Medulla oblongata (tissue), 1 donor: ENCODE measurements at regions not wholly inside any gene's neighbourhood (a gene's known extent, or its start where the extent isn't known, plus 50 kb on each side); places are given as distances from the start of the nearest gene placed in this dataset.

Experiments used
- DNase-seq: peaks from one replicate; pipeline ENCODE4 v3.0.0-alpha.2; 2015; ENCODE audit errors: extremely low spot score

DNA sequence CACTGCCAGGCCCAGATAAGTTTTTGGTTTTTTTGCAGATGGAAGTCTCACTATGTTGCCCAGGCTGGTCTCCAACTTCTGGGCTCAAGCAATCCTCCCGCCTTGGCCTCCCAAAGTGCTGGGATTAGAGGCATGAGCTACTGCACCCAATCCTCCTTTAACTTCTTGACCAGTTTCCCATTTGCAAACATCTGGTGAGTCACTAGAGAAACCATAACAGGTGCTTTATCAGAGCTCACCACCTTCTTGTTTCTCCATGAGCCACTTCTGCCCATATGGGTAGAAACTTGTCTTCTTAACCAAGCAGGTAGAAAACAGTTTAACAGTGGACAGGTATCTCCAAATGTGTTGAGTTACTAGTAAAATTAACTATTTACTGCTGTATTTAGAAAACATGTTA lies 128.4 kb upstream of the AP1S2 start:
- no peak for DNase-seq

DNA sequence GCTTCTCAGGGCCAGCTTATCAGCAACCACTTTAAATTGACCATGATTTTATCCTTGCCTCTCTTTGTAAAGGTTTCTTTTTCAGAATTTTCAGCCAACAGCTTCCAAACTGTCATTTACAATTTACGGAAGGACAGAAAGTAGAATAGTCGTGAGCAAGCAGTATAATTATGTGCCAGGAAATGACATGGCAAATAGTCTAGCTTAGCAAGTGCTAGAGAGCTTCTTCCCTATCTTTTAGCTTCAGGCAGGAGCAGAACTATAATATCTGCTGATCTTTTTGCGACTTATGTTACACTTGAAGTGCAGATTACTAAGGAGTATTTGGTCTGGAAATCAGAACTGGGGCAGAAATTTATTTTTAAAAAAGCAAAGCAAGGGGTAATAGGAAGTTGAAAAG lies 123.0 kb upstream of the AP1S2 start:
- DNase-seq, result no peak

DNA sequence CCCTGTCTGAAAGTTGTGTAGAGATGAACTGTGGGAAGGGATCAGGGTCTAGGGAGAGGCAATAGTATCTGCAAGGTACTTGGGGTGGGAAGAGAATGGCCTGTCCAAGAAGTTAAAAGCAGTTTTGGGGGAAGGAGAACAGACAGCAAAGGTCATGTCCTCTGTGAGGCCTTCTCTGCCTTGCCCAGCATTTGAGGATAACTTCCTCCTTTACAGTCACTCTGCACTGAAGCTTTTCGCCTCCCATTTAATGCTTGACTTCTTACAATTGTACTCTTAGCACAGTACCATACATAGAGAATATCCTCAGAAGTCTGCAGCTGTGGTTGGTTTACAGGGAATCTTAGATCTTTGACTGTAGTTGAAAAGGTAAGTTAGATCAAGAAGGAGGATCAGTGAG lies 121.8 kb upstream of the AP1S2 start:
- no peak for DNase-seq

DNA sequence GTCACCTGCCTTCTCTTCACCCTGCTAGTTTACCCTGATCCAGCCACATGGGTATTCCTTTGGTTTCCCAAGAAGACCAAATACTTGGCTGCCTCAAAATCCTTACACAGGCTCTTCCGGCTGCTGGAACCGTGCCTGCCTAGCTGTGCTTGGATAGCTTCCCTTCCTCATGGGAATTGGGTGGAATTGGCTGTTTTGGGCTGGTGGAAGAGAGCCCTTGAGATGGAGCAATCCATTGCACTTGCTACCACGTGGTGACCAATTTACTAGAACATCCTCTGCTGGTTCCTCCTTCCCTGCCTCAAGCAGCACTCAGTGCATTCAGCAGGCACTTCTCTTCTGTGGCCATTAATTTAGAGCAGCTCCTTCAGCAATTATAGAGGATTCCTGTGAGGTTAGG lies 119.3 kb upstream of the AP1S2 start:
- no peak for DNase-seq

DNA sequence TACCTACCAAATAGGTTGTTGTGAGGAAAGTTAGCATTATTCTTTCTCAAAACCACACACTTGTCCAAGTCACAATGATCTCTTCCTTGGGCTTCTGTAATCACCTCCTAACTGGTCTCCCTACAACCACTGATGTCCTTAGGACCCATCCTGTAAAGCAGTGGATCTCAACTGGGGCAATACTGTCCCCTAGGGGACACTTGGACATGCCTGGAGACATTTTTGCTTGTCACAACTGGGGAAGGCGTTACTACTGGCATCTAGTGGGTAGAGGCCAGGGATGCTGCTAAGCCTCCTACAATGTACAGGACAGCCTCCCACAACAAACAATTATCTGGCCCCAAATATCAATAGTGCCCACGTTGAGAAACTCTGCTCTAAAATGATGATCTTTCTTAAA lies 118.7 kb upstream of the AP1S2 start:
- DNase-seq, result peak; percentile 74

DNA sequence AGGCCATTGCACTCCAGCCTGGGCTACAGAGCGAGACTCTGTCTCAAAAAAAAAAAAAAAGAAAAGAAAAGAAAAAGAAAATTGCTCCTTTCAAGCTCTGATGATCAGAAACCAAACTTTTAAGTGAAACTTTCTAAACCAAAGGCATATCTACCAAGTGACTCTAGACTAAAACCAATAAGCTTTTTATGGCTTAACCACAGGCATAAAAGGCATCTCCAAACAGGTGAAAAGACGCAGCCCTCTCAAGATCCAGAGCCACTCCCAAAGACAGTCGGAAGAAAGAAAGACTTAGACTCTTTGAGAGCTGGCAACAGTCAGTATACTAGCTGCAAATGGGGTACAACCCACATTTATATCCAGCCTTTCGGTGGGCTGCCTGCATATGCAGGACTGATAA lies 117.1 kb upstream of the AP1S2 start:
- no peak for DNase-seq

DNA sequence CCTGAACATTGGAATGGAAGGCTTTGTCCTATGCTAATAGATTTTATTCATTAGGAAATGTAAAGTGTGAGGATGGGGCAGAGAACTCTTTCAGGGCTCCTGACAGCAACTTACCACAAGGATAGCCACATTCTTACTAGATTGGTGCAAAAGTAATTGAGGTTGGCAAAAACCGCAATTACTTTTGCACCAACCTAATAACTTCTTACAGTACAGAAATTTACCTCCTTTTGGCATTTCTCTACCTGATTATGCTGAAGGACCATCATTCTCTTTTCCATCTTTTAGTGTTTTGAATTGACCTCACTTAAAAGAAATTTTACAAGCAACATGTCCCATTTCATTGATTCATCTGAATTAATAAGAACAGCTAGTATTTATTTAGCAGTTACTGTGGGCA lies 109.2 kb upstream of the AP1S2 start:
- no peak for DNase-seq

DNA sequence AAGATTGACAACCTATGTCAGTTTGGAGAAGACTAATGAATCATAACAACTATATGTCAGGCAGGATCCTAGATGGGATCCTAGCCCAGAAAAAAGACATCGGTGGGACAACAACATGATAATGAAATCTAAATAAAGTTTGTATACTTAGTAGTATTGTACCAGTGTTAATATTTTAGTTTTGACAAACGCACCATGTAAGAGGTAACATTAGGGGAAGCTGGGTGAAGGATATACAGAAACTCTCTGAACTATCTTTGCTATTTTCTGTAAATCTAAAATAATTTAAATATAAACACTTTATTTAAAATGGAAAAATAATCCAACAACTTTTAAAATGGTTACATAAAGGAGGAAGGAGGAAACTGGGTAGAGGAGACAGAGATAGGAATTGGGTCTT lies 105.6 kb upstream of the AP1S2 start:
- DNase-seq, result no peak

DNA sequence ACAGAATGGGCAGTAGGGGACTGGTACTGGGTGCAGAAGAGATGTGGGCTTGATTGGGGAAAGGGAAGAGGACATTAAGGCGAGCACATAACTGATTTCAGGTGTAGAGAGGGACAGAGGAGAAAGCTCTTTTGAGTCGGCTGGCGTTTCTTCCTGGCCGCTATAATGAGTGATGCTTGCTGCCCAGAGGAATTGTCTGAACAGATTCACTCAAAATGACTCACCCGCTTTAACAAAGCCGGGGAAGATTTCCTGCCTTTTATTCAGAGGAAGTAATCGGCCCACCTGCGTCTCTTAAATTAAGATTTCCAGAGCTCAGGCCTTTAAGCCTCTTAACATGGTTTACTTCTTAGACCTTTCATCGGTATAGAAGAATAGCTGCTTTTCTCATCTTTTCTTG lies 102.1 kb upstream of the AP1S2 start:
- no peak for DNase-seq

DNA sequence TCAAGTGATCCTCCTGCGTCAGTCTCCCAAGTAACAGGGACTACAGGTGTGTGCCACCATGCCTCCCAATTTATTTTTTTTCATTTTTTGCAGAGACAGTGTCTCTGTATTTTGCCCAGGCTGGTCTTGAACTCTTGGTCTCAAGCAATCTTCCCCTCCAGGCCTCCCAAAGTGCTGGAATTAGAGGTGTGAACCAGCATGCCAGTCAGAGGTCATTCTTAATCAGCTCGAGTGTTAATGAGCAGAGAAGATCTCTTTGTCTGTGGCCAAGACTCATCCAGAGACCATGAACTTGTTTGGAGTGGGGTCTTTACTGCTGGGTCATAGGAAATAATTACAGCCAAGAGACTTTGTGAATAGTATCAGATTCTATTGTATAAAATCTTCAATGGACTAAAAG lies 99.2 kb upstream of the AP1S2 start:
- no peak for DNase-seq

DNA sequence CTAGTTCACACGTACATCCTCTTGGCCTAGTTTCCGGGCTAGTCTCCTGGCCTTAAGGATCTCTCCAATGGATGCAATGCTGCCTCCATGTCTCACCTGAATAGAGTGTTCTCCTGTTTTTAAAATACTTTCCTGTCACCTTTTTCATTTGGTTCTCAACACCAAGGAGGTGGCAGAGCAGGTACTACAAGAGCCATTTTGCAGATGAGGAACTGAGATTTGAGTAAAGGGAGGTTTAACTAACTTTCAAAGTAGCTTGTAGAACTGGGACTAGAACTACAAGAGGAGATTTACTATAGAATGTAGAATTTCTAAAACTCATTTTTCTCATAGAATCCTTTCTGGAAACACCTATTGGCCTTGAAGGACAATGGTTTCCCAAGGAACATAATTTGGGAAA lies 97.6 kb upstream of the AP1S2 start:
- DNase-seq, result no peak

DNA sequence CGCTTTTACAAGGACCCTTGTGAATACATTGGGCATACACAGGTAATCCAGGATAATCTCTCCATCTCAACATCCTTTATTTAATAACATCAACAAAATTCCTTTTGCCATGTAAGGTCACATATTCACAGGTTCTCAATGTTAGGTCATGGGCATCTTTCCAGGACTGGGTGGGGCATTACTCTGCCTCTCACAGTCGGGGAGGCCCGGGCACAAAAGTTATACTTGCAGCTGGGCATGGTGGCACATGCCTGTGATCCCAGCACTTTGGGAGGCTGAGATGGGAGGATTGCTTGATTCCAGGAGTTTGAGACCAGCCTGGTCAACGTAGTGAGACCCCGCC lies 93.7 kb upstream of the AP1S2 start:
- DNase-seq, result no peak

DNA sequence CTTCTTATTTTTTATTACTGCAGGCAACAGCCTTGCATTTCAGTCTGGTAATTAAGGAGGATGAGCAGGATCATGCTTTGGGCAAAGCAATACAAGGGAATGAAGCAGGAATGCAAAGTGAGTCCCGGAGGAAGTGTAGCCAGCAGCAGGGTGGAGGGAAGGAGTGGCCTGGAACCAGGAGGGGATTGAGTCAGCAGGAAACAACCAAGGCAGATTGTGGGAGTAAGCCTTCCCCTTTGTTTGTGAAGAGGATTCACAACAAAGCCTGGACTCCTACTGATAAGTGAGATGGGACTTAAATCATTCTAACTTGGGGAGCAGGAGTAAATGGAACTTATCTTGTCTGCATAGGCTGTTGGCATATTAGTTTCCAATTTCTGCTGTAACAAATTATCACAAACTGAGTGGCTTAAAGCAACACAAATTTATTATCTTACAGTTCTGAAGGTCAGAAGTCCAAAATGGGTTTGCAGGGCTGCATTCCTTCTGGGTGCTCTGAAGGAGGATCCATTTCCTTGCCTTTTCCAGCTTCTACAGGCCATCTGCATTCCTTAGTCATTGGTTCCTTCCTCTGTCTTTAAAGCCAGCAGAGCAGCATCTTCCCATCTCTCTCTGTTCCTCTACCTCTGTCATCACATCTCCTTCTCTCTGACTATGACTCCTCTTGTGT lies 93.2 kb upstream of the AP1S2 start:
- DNase-seq, result no peak

DNA sequence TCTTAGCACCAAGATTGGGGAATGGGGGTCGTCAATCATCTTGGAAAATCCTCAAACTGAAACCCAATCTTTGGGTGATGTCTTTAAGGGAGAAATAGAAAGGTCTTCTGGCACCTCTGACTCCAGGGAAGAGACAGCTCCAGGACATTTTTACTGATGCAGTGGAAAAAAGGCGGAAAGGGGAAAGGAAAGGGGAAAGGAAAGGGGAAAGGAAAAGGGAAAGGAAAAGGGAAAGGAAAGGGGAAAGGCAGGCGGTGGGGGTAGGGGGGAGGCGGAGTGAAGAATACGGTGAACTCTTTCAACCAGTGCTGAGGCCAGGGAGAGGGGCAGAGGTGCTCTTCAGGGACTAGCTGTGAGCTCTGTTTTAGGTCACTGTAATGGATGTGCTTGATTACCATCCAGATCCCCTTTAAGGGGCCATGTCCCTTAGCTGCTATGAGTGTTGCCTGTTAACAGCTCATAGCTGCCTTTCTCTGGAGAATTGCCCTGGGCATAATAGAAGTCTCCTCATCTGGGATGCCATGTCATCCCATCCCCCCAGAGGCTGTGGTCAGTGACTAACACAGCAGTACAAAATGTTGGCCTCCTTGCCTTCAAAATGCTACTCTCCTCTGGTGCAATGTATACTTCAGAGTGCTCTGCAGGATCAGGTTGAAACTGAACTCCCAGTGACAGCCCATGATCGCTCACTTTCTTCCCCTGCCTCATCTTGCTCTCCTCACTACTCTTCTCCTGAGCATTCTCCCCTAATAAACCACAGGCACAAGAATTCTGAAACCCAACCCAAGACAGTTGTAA lies 92.4 kb upstream of the AP1S2 start:
- no peak for DNase-seq

DNA sequence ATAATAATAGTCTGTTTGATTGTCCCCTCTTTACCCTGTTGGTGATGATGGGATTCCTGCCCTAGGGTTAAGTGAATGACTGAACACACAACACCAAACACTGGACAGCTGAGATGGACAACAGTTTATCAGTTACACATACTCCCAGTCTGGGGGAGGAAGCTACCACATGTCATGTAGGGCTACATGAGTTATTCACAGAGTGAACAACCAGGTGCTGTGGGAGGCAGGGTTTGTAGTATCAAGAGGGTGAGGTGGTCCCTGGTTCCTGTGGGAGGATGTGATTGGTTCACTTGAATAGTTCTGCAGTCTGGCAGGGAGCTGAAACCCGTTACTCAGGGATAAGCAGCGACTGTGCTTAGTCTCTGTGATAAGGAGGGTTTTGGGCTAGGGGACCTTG lies 88.8 kb upstream of the AP1S2 start:
- no peak for DNase-seq

DNA sequence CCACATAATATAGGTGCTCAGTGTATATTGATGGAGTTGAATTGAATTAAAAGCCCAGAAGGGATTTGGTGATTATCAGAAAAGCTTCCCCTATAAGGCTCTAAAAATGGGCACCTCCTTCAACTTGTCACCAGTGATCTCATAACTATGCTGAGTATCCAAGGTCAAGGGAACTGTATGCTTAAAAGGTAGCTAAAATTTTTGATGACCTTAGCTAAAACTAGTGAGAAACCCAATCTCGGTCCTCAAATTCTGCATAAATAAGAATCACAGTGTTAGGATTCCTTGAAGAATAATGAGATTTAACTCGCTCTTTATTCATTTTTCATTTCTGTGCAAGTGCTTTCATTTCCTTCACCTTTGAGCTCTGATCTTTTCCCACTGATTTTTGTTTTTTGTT lies 87.7 kb upstream of the AP1S2 start:
- no peak for DNase-seq

DNA sequence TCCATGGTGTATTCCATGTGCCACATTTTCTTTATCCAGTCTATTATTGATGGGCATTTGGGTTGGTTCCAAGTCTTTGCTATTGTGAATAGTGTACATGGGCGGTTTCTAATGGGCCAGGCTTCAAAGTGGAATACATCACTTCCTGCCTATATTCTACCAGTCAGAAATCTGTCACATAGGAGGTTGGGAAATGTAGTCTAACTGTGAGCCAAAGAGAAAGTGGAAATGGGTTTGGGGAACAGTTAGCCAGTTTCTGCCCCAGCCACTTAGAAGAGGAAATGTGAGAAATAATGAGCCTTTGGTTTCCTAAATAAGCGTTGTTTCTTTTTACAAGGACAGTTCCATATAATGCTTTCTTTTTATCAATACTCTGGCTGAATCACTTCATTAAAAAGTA lies 85.1 kb upstream of the AP1S2 start:
- DNase-seq, result peak; percentile 6

DNA sequence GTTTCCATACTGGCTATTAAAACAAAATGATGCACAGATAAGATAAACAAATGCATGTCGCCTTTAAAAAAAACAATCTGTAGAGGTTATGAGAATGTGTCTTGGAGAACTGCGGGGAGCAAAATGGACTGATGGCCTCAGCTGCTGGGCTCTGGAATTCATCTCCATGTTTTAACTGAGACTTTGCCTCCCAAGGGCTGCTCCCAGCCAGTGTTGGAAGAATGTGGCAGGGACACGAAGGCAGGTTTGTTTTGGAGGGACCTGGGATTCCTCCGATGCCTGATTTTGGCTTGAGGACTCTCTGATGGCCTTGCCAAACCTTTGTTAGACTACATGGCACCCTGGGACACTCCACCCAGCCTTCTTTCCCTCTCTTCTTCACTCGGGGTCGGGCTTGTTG lies 83.5 kb upstream of the AP1S2 start:
- no peak for DNase-seq

DNA sequence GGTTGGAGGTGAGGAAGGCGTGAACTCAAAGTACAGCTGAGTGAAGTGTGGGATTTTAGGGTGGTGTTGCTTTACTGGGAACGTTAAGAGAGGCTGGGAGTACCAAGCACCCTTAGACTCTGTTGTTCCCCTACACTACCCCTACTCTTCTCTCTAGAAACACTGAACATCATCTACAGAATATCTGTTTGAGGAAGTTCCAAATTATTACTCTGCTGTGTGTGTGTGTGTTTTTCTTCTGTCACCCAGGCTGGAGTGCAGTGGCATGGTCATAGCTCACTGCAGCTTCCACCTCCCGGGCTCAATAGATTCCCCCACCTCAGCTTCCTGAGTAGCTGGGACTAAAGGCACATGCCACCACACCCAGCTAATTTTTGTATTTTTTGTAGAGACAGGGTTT lies 76.7 kb upstream of the AP1S2 start:
- no peak for DNase-seq

DNA sequence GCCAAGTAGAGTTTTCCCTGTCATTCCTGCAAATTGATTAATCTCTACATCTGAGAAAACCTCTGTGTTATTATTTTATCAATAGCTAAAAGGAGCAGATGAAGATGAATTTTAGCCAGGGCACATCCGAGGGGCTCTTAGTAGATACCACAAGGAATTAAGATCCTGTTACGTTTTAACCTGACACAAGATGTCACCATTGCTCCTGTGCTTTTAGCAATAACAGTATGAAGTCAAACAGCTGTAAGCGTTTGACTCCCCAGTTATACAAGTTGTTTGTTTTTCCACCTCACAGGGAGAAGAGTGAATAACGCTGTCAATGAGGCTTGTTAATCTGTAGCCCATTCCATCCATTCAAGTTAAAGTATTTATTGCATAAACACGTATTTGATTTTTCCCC lies 76.0 kb upstream of the AP1S2 start:
- DNase-seq, result no peak

DNA sequence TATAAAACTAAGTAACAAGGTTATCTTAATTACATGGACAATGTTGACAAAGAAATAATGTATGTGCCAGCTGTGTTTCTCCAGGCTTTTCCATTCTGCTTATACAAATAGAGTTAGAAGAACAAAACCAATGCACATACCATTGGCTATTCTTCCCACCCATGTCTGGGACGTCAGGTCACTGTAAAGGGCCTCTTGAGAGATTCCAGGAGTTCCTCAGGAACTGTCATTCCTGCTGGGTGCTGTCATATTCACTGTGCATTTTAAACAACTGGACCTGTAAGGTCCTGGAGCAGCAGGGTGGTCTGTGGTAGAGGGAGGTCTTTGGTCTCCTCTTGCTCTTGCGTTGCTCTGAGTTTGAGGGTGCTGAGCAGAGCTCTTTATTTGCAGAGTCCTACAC lies 74.6 kb upstream of the AP1S2 start:
- DNase-seq, result no peak

DNA sequence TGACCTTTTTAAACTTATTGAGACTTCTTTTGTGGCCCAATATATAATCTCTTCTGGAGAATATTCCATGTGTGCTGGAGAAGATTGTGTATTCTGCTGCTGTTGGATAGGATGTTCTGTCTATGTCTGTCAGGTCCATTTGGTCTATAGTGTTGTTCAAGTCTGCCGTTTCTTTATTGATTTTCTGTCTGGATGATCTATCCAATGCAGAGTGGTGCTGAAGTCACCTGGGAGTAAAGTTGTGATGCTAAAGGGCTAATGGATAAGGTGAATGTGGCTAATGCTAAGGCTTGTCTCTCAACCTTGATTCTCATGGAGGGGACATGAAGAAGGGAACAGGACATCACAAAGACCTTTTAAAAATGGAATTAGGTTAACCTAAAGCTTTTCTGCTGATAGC lies 72.0 kb upstream of the AP1S2 start:
- no peak for DNase-seq

DNA sequence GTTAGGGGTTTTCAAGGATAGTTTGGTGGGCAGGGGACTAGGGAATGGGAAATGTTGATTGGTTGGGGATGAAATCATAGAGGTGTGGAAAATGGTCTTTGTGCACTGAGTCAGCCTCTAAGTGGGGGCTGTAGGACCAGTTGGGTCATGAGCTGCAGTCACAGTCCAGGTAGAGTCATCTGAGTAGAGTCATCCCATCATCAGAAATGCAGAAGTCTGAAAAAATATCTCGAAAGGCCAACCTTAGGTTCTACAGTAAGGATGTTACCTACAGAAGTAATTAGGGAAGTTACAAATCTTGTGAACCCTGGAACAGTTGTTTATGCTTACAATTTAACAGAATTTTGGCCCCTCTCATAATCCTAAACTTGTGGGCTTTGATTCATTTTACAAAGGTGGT lies 63.4 kb upstream of the AP1S2 start:
- no peak for DNase-seq

DNA sequence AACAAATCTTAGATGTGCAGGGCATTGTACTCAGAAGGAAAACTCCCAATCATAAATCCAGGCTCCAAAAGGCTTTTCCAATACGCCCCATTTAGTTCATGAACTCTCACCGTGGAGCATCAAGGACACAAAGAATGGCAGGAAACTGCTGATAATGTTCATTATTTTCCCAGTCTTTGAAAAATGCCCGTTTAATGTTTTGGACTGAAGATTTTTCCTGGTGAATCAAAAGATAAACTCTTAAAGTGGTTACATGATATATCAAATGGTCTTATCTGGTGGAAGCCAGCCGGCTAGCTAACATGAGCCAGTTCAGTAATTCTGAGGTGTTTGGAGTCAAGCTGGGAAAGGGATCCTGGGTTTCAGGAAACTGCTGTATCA lies 62.1 kb upstream of the AP1S2 start:
- DNase-seq, result no peak
